HAP-1 (cell line): ENCODE measurements at regions not wholly inside any gene's neighbourhood (a gene's known extent, or its start where the extent isn't known, plus 50 kb on each side); places are given as distances from the start of the nearest gene placed in this dataset.
"Not testable (repeated sequence)": the region's sequence is repeated elsewhere in the genome, so short reads cannot be mapped to it uniquely, and the experiment has no call there.

Experiments
- DNase-seq, 2 experiments: peaks; one replicate each; pipeline ENCODE4 v3.0.0-alpha.2; 2016 to 2020; ENCODE audit warnings: low spot score in 2 of 2
- H3K27me3 ChIP-seq: fragments of 250-450 bp; sonication (Bioruptor Pico); 2 replicates; pipeline ENCODE4 v1.5.1; 2020; ENCODE audit warnings: low read depth, mild to moderate bottlenecking, moderate library complexity
- H3K36me3 ChIP-seq: fragments of 250-450 bp; sonication (Bioruptor Pico); replicated peaks from 2 replicates; pipeline ENCODE4 v1.5.1; 2020; ENCODE audit warnings: mild to moderate bottlenecking
- H3K4me1 ChIP-seq: fragments of 250-450 bp; sonication (Bioruptor Pico); 2 replicates; pipeline ENCODE4 v1.5.1; 2020; ENCODE audit warnings: mild to moderate bottlenecking
- H3K4me3 ChIP-seq: fragments of 250-450 bp; sonication (Bioruptor Pico); 2 replicates; pipeline ENCODE4 v1.5.1; 2020; ENCODE audit warnings: mild to moderate bottlenecking, moderate library complexity
- H3K9me3 ChIP-seq: fragments of 250-450 bp; sonication (Bioruptor Pico); 2 replicates; pipeline ENCODE4 v1.5.1; 2020; ENCODE audit warnings: mild to moderate bottlenecking, moderate library complexity
- in situ Hi-C: fragments of 300-500 bp; cut with MboI; formaldehyde crosslinking; loops from 3 replicates; pipeline ENCODE4 v1.14.3; 2020; ENCODE audit warnings: low sequenced_read_pairs, inconsistent platforms, mixed read lengths

- H3K9me3 ChIP-seq, result no peaks in the 10 kb centered on the region
- no peak overlapping the region for H3K4me3 ChIP-seq
- no peaks in the 10 kb centered on the region for H3K27me3 ChIP-seq
- in situ Hi-C loops, result no loop called here
- no peaks in the 10 kb centered on the region for H3K4me1 ChIP-seq
- no peak for DNase-seq
- no peaks in the 10 kb centered on the region for H3K36me3 ChIP-seq
Observed at GRCh38 chrX:101823236-101823635, 108.6 kb downstream of the ZMAT1 start.

DNA sequence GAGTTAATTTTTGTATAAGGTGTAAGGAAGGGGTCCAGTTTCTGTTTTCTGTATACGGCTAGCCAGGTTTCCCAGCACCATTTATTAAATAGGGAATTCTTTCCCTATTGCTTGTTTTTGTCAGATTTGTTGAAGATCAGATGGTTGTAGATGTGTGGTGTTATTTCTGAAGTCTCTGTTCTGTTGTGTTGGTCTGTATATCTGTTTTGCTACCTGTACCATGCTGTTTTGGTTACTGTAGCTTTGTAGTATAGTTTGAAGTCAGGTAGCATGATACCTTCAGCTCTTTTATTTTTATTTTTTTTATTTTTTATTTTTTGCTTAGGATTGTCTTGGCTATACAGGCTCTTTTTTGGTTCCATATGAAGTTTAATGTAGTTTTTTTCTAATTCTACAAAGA lies 114.1 kb downstream of the ZMAT1 start:
- DNase-seq, H3K4me3 ChIP-seq, H3K9me3 ChIP-seq, H3K4me1 ChIP-seq, H3K36me3 ChIP-seq, H3K27me3 ChIP-seq, in situ Hi-C loops: not testable (repeated sequence)

DNA sequence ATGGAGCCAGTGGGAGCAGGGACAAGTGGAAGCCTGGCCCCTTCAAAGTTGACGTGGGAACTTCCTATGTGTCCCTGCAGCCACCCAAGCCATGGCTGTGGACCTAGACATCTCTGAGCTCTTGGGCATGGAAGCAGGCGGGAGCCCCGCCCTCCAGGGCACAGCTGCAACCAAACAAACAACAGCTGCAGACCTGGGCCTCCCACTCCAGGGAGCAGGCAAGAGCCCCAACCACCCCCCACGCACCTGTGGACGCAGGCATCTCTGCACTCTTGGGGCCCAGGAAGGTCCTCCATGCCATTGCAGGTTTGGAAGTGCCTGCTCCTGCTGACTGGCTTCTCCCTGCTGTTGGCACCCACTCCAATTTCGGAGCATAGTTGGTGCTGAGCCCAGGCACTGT lies 118.6 kb downstream of the ZMAT1 start:
- no peaks in the 10 kb centered on the region for H3K4me1 ChIP-seq
- no peaks in the 10 kb centered on the region for H3K27me3 ChIP-seq
- DNase-seq, result no peak
- no peaks in the 10 kb centered on the region for H3K36me3 ChIP-seq
- in situ Hi-C loops, result no loop called here
- H3K9me3 ChIP-seq, result no peaks in the 10 kb centered on the region
- no peak overlapping the region for H3K4me3 ChIP-seq

- no peaks in the 10 kb centered on the region for H3K27me3 ChIP-seq
- H3K4me3 ChIP-seq, result no peak overlapping the region
- no peaks in the 10 kb centered on the region for H3K9me3 ChIP-seq
- no peaks in the 10 kb centered on the region for H3K4me1 ChIP-seq
- DNase-seq, result peak in 1 of 2 experiments; percentile 28
- no peaks in the 10 kb centered on the region for H3K36me3 ChIP-seq
- in situ Hi-C loops, result no loop called here
Observed at GRCh38 chrX:101803451-101803850, 128.4 kb downstream of the ZMAT1 start.

DNA sequence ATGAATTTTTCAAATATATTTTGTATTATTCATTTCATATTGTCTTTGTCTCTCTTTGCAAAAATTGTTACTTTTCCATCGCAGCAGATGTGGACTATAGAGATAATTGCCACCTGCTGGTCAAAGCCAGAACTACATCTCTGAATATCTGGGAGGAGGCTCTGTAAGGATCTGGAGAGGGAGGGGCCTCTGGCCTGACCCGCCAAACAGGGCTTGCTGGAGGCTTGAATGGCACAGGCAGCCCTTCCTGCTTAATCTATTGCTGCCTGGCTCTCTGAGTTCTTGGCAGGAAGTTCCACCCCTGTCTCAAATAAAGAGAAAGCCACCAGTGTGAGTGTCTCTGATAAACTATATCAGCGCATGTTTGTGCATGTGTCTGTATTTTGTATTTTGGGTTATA lies 132.4 kb downstream of the ZMAT1 start:
- Histone ChIP-seq H3K27me3 (no peaks in the 10 kb centered on the region), H3K9me3 (no peaks in the 10 kb centered on the region), H3K4me3 (no peak overlapping the region), H3K36me3 (no peaks in the 10 kb centered on the region), H3K4me1 (no peaks in the 10 kb centered on the region)
- DNase-seq, result peak; percentile 87 to 93
- in situ Hi-C loops, result loop anchor here (10.0 kb wide), 2 partner anchors 205 to 385 kb away; no protein-coding TSS in a partner anchor

DNA sequence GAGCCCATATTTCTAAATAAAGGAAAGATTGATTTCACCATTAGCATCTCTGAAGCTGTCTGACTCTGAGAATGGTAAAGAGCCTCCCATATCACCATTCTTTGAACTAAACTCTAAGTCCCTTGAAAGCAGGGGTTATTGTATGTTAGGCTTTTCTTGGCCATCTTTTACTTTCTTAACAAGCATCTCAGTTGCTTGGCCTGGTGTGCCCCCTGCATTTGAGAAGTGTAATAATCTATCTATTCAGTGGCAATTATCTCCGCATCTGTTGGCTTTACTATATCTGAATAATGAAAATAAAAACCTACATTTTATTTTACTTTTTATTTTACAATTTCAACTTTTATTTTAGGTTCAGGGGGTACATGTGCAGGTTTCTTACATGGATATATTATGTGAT lies 128.3 kb upstream of the ARMCX2 start:
- DNase-seq, result no peak
- H3K27me3 ChIP-seq, result peaks cover under 1% of the 10 kb centered on the region; the same call in 1 of the 2 replicates
- no peaks in the 10 kb centered on the region for H3K4me1 ChIP-seq
- no peak overlapping the region for H3K4me3 ChIP-seq
- in situ Hi-C loops, result no loop called here
- H3K9me3 ChIP-seq, result no peaks in the 10 kb centered on the region
- H3K36me3 ChIP-seq, result no peaks in the 10 kb centered on the region

DNA sequence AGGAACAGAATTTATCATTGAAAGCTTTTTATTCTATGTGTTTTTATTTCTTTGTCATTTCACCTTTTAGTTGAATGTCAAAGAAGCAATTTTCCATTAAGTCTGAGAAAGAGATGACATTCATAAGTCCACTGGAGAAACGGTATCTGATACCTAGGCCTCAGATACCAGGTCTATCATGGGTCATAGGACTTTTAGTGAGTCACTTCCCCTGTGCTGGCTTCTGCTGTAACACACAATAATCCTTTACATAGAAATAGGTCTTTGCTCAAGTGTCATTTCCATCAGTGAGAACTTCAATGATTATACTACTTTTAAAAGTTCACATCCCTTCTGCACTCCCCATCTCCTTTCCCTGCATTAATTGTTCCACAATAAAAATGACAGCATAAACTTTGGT lies 125.5 kb upstream of the ARMCX2 start:
- no peaks in the 10 kb centered on the region for H3K4me1 ChIP-seq
- no peaks in the 10 kb centered on the region for H3K9me3 ChIP-seq
- no peak overlapping the region for H3K4me3 ChIP-seq
- in situ Hi-C loops, result no loop called here
- H3K27me3 ChIP-seq, result peaks cover 3% of the 10 kb centered on the region; the same call in 1 of the 2 replicates
- no peaks in the 10 kb centered on the region for H3K36me3 ChIP-seq
- no peak for DNase-seq

GRCh38 chrX:101780421-101780820 lies 120.8 kb upstream of the ARMCX2 start:
- H3K27me3 ChIP-seq, H3K4me3 ChIP-seq, H3K36me3 ChIP-seq, DNase-seq, H3K9me3 ChIP-seq, H3K4me1 ChIP-seq, in situ Hi-C loops: not testable (repeated sequence)

DNA sequence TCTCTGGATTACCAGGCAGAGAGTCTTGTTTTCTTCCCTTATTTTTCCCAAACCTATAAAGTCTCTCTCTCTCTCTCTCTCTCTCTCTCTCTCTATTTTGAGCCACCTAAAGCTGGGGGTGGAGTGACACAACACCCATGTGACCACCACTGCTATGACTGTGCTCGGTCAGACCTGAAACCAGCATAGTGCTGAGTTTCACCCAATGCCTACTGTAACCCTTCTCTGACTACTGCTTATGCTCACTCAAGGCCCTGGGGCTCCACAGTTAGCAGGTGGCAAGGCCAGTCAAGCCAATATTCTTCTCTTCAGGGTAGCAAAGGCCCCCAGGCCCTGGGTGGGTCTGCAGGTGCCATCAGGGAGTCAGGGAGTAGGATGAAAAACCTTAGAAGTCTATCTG lies 114.7 kb upstream of the ARMCX2 start:
- H3K27me3 ChIP-seq, result peaks cover 4% of the 10 kb centered on the region; the same call in 1 of the 2 replicates
- no peaks in the 10 kb centered on the region for H3K36me3 ChIP-seq
- H3K4me3 ChIP-seq, result no peak overlapping the region
- DNase-seq, result no peak
- in situ Hi-C loops, result loop anchor here (25.0 kb wide), 1 partner anchor 88 kb away; no protein-coding TSS in a partner anchor
- H3K9me3 ChIP-seq, result no peaks in the 10 kb centered on the region
- no peaks in the 10 kb centered on the region for H3K4me1 ChIP-seq

- peaks cover 3% of the 10 kb centered on the region; the same call in 1 of the 2 replicates for H3K27me3 ChIP-seq
- no peaks in the 10 kb centered on the region for H3K9me3 ChIP-seq
- H3K4me3 ChIP-seq, result no peak overlapping the region
- no peaks in the 10 kb centered on the region for H3K36me3 ChIP-seq
- in situ Hi-C loops, result loop anchor here (25.0 kb wide), 1 partner anchor 98 kb away; no protein-coding TSS in a partner anchor
- DNase-seq, result no peak
- no peaks in the 10 kb centered on the region for H3K4me1 ChIP-seq
Observed at GRCh38 chrX:101764538-101764937, 104.9 kb upstream of the ARMCX2 start.

DNA sequence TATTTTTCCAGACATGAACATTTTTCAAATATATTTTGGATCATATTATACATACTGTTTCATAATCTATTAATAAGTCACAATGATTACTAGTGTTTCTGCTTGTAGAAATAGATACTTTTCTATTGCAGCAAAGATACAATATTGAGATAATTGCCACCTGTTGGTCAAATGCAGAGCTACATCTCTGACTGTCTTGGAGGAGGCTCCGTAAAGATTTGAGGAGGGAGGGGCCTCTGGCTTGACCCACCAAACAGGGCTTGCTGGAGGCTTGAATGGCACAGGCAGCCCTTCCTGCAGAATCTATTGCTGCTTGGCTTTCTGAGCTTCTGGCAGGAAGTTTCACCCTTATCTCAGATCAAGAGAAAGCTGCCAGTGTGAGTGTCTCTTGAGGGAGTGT lies 99.3 kb upstream of the ARMCX2 start:
- in situ Hi-C loops, result loop anchor here (25.0 kb wide), 1 partner anchor 103 kb away; no protein-coding TSS in a partner anchor
- DNase-seq, result peak; percentile 25 to 49

DNA sequence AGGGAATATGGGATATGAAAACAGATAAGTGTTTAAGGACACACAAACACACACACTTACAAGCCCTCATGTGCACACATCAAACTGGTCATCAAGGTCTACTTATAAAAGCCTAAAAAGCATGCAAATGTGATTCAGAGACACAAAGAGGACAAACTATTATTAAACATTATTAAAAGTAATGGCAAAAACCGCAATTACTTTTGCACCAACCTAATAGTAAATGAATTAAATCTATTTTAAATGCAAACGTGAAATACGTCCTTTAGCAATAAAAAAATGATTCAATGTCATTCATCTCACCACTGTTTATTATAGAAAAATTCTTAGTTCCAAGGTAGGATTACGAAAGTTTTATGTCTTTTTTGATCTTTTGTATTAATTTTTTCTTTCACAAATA lies 91.1 kb upstream of the ARMCX2 start:
- no peaks in the 10 kb centered on the region for H3K9me3 ChIP-seq
- no peak overlapping the region for H3K4me3 ChIP-seq
- no peak for DNase-seq
- H3K36me3 ChIP-seq, result no peaks in the 10 kb centered on the region
- H3K27me3 ChIP-seq, result no peaks in the 10 kb centered on the region
- in situ Hi-C loops, result loop anchor here (25.0 kb wide), 1 partner anchor 112 kb away; no protein-coding TSS in a partner anchor
- H3K4me1 ChIP-seq, result no peaks in the 10 kb centered on the region

More for the DNA sequence above, 99.3 kb upstream of the ARMCX2 start:
- H3K4me3 ChIP-seq, result no peak overlapping the region
- H3K4me1 ChIP-seq, result no peaks in the 10 kb centered on the region
- H3K9me3 ChIP-seq, result no peaks in the 10 kb centered on the region
- peaks cover 3% of the 10 kb centered on the region; the same call in 1 of the 2 replicates for H3K27me3 ChIP-seq
- no peaks in the 10 kb centered on the region for H3K36me3 ChIP-seq

DNA sequence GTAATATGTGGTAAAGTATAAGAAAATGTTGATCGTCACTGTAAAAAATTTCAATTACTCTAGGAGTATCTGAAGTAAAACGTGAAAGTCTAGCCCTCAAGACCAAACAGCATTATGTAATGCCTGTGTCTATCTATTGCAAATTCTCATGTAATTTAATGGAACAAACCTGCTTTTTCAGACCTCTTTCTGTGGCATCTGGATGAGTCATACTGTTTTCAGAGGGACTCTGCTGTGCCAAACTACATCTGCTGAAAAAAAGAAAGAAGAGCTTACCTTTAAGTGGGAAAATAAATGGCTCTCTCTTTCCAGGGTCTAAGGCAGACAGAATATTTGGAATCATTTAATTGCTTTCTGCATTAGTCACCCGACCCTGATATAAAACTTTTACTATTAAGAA lies 89.8 kb upstream of the ARMCX2 start:
- no peak for DNase-seq
- in situ Hi-C loops, result no loop called here
- H3K4me3 ChIP-seq, result no peak overlapping the region
- no peaks in the 10 kb centered on the region for H3K4me1 ChIP-seq
- H3K36me3 ChIP-seq, result no peaks in the 10 kb centered on the region
- H3K9me3 ChIP-seq, result no peaks in the 10 kb centered on the region
- no peaks in the 10 kb centered on the region for H3K27me3 ChIP-seq

- Histone ChIP-seq H3K4me3 (no peak overlapping the region), H3K9me3 (no peaks in the 10 kb centered on the region), H3K27me3 (no peaks in the 10 kb centered on the region), H3K4me1 (no peaks in the 10 kb centered on the region), H3K36me3 (no peaks in the 10 kb centered on the region)
- DNase-seq, result no peak
- in situ Hi-C loops, result no loop called here
Observed at GRCh38 chrX:101745046-101745445, 85.4 kb upstream of the ARMCX2 start.

GRCh38 chrX:101744085-101744484 lies 84.4 kb upstream of the ARMCX2 start:
- H3K27me3 ChIP-seq, result no peaks in the 10 kb centered on the region
- no peaks in the 10 kb centered on the region for H3K9me3 ChIP-seq
- in situ Hi-C loops, result no loop called here
- H3K36me3 ChIP-seq, result no peaks in the 10 kb centered on the region
- no peaks in the 10 kb centered on the region for H3K4me1 ChIP-seq
- no peak for DNase-seq
- H3K4me3 ChIP-seq, result no peak overlapping the region
